SK-N-SH (cell line): ENCODE measurements at regions not wholly inside any gene's neighbourhood (a gene's known extent, or its start where the extent isn't known, plus 50 kb on each side); places are given as distances from the start of the nearest gene placed in this dataset.

Source experiments
- CTCF ChIA-PET: fragments of 300-600, 350-600 bp; formaldehyde crosslinking; extraction: SDS; loops from one replicate; lab custom pipeline; 2021; lab: Yijun Ruan, JAX
- POLR2A ChIA-PET: fragments of 350-600 bp; sonication (Branson Sonifier 250); formaldehyde crosslinking; extraction: SDS; loops from one replicate; lab custom pipeline; 2020; ENCODE audit warnings: antibody characterized with exemption, inconsistent platforms; lab: Yijun Ruan, JAX
- DNase-seq: peaks from one replicate; pipeline ENCODE4 v3.0.0; 2012
- H2AFZ ChIP-seq: fragments of 200-600 bp; sonication (generic); 2 replicates; pipeline ENCODE4 v1.8.1; 2016; ENCODE audit warnings: antibody characterized with exemption, mild to moderate bottlenecking, low read depth
- H3F3A ChIP-seq: fragments of 200-600 bp; sonication (generic); replicated peaks from 2 replicates; pipeline ENCODE3; 2016; ENCODE audit warnings: antibody characterized with exemption, mild to moderate bottlenecking; ENCODE audit not compliant: insufficient read depth
- H3K27ac ChIP-seq, 2 experiments: fragments of 200-500 bp in 1 of 2; fragments of 200-600 bp in 1 of 2; sonication (Bioruptor generic) in 1 of 2; sonication (generic), shearing (Covaris generic) in 1 of 2; 2 replicates each; pipeline versions ENCODE4 v1.5.1 to v1.6.1; 2014 to 2016; ENCODE audit warnings: low read depth in 2 of 2, inconsistent platforms in 1 of 2, low read length in 1 of 2, mild to moderate bottlenecking in 1 of 2, mixed read lengths in 1 of 2
- H3K27me3 ChIP-seq: fragments of 200-600 bp; sonication (generic), shearing (Covaris generic); 2 replicates; pipeline ENCODE4 v1.6.1; 2016; ENCODE audit warnings: mixed run types; ENCODE audit not compliant: insufficient read depth
- H3K36me3 ChIP-seq, 2 experiments: fragments of 200-500 bp in 1 of 2; fragments of 200-600 bp in 1 of 2; sonication (Bioruptor generic) in 1 of 2; sonication (generic) in 1 of 2; replicated peaks in 1 of 2; 2 replicates each; pipeline versions ENCODE3 to v1.5.1; 2014 to 2016; ENCODE audit warnings: low read length in 1 of 2, mild to moderate bottlenecking in 1 of 2; ENCODE audit not compliant: insufficient read depth in 2 of 2, control insufficient read depth in 1 of 2
- H3K4me1 ChIP-seq, 2 experiments: fragments of 200-500 bp in 1 of 2; fragments of 200-600 bp in 1 of 2; sonication (Bioruptor generic) in 1 of 2; sonication (generic), shearing (Covaris generic) in 1 of 2; 2 replicates each; pipeline versions ENCODE4 v1.5.1 to v1.6.1; 2014 to 2016; ENCODE audit warnings: low read depth in 1 of 2, low read length in 1 of 2, mixed run types in 1 of 2; ENCODE audit not compliant: insufficient read depth in 2 of 2, control insufficient read depth in 1 of 2
- H3K4me2 ChIP-seq: fragments of 200-600 bp; sonication (generic), shearing (Covaris generic); 2 replicates; pipeline ENCODE4 v1.6.1; 2017; ENCODE audit warnings: mixed run types
- H3K4me3 ChIP-seq, 2 experiments: fragments of 200-500 bp in 1 of 2; fragments of 200-600 bp in 1 of 2; sonication (Bioruptor generic) in 1 of 2; sonication (generic), shearing (Covaris generic) in 1 of 2; 2 replicates each; pipeline versions ENCODE4 v1.5.1 to v1.8.1; 2014 to 2016; ENCODE audit warnings: low read depth in 2 of 2, inconsistent platforms in 1 of 2, low read length in 1 of 2, mild to moderate bottlenecking in 1 of 2, mixed read lengths in 1 of 2, moderate library complexity in 1 of 2
- H3K79me2 ChIP-seq: fragments of 200-600 bp; sonication (generic); 2 replicates; pipeline ENCODE4 v1.8.1; 2017; ENCODE audit warnings: mild to moderate bottlenecking; ENCODE audit not compliant: insufficient read depth
- H3K9ac ChIP-seq: fragments of 200-600 bp; sonication (generic); 2 replicates; pipeline ENCODE4 v1.6.1; 2017; ENCODE audit warnings: mixed run types
- H3K9me2 ChIP-seq: fragments of 200-600 bp; sonication (generic); 2 replicates; pipeline ENCODE4 v1.6.1; 2017; ENCODE audit warnings: mixed run types
- H3K9me3 ChIP-seq: fragments of 200-600 bp; sonication (generic); 2 replicates; pipeline ENCODE4 v1.6.1; 2017; ENCODE audit warnings: mixed run types, mild to moderate bottlenecking, moderate library complexity
- H4K20me1 ChIP-seq: fragments of 200-600 bp; sonication (generic); 2 replicates; pipeline ENCODE4 v1.6.1; 2017; ENCODE audit warnings: mild to moderate bottlenecking, mixed run types; ENCODE audit not compliant: insufficient read depth
- EZH2phosphoT487 ChIP-seq: fragments of 200-600 bp; sonication (generic); IDR thresholded peaks from 2 replicates; pipeline ENCODE4 v1.6.1; 2017; ENCODE audit warnings: low read depth, mixed run types, mild to moderate bottlenecking, antibody characterized with exemption, moderate library complexity, borderline replicate concordance
- FOXJ3 ChIP-seq: sonication (generic); formaldehyde crosslinking; IDR thresholded peaks from 2 replicates; pipeline ENCODE4 v1.5.1; 2020; ENCODE audit warnings: mild to moderate bottlenecking, missing genetic modification reagents
- GABPA ChIP-seq: IDR thresholded peaks from 2 replicates; pipeline ENCODE4 v1.4.0; 2012; ENCODE audit warnings: low read depth, mild to moderate bottlenecking
- GATA2 ChIP-seq: sonication (generic); formaldehyde crosslinking; IDR thresholded peaks from 2 replicates; pipeline ENCODE4 v1.5.0; 2020; ENCODE audit warnings: mild to moderate bottlenecking, missing genetic modification reagents
- JUND ChIP-seq: IDR thresholded peaks from 2 replicates; pipeline ENCODE4 v1.4.0; 2012
- RCOR1 ChIP-seq: fragments of 150-350 bp; IDR thresholded peaks from 2 replicates; pipeline ENCODE4 v1.6.1; 2017; ENCODE audit warnings: antibody characterized with exemption, low read length
- RFX5 ChIP-seq: IDR thresholded peaks from 2 replicates; pipeline ENCODE4 v1.6.1; 2012; ENCODE audit warnings: mild to moderate bottlenecking, improper control_type of control experiment, low read length
- SMC3 ChIP-seq: IDR thresholded peaks from 2 replicates; pipeline ENCODE4 v1.6.1; 2012; ENCODE audit warnings: low read depth, low read length, improper control_type of control experiment
- TAF1 ChIP-seq: IDR thresholded peaks from 2 replicates; pipeline ENCODE4 v1.6.1; 2012; ENCODE audit warnings: low read depth, mild to moderate bottlenecking, low read length, moderate library complexity, borderline replicate concordance
- TCF12 ChIP-seq: IDR thresholded peaks from 2 replicates; pipeline ENCODE4 v1.4.0; 2012
- WGBS: methylation state at CpG from one replicate; pipeline ENCODE4 v1.1.6; 2017; ENCODE audit warnings: low lambda C conversion rate; 5-methylcytosine and 5-hydroxymethylcytosine counted together
- TF ChIP-seq, protein P1 (sequence below): fragments of 150-350 bp; IDR thresholded peaks from 2 replicates; pipeline ENCODE4 v1.6.1; 2016; ENCODE audit warnings: mild to moderate bottlenecking, low read depth, low read length
- TF ChIP-seq, protein P2 (sequence below): IDR thresholded peaks from 2 replicates; pipeline ENCODE4 v1.4.0; 2012; ENCODE audit warnings: low read depth, borderline replicate concordance
- TF ChIP-seq, protein P3 (sequence below): IDR thresholded peaks from 2 replicates; pipeline ENCODE4; 2012
- TF ChIP-seq, protein P4 (sequence below): IDR thresholded peaks from 2 replicates; pipeline ENCODE4 v1.4.0; 2012; ENCODE audit warnings: low read depth

DNA sequence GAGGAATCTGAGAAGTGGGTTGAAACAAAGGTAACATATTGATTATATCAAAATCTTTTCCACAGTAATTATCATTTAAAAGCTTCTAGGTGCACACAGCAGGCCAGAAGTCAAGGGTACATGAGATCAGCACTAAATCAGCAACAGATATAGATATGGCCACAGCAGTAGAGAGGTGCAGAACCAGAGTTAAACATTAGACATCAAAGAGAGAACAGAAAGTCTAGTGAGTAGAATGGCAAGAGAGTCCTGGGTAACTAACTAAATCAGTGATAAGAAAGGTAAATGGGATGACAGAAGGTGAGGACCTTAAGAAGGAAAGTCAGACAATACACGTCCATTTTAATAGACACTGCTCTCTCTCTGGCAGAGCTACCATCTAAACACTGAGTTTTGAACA is 119.5 kb upstream of the GRIA4 start (continued):
- TF ChIP-seq EZH2phosphoT487 (no peak), SMC3 (no peak)
- TF ChIP-seq, all 33 proteins: peak for 0

DNA sequence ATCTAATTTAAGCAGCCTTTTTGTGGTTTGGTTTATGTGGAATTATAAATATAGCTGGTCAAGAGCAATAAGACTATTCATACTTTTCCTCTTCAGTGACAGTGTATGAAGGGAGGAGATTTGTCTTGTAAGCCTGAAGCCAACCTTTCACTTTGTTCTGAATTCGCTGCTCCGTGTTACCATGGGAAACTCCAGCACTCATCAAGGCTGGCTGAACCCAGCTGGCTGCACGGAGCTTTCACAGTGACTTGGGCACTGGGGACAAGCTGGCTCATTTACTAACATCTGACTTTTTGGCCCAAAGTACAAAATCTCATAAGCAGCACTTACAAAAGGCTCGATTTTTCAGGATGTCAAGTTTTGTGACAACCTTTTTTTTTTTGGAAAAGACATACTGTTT is 120.4 kb upstream of the GRIA4 start:
- H3K4me2 ChIP-seq: no peak overlapping the region
- no peaks in the 10 kb centered on the region for H3K36me3 ChIP-seq
- no peaks in the 10 kb centered on the region for H3K4me1 ChIP-seq
- H2AFZ ChIP-seq: no peak overlapping the region
- H3K9me2 ChIP-seq: no peaks in the 10 kb centered on the region
- ChIA-PET CTCF (interaction anchor here (0.7 kb wide), 1 partner anchor 29 kb away, joined by 3 read pairs; no protein-coding TSS in a partner anchor), POLR2A (no interaction called here)
- H3K9ac ChIP-seq: no peak overlapping the region
- no peak for DNase-seq
- H3K27ac ChIP-seq: no peak overlapping the region
- 33% methylated on average over 4 of the region's 4 CpGs for WGBS
- no peak overlapping the region for H3K4me3 ChIP-seq
- H3F3A ChIP-seq: no peaks in the 10 kb centered on the region
- H3K79me2 ChIP-seq: no peaks in the 10 kb centered on the region
- H3K9me3 ChIP-seq: no peaks in the 10 kb centered on the region
- TF ChIP-seq, protein P1, sequence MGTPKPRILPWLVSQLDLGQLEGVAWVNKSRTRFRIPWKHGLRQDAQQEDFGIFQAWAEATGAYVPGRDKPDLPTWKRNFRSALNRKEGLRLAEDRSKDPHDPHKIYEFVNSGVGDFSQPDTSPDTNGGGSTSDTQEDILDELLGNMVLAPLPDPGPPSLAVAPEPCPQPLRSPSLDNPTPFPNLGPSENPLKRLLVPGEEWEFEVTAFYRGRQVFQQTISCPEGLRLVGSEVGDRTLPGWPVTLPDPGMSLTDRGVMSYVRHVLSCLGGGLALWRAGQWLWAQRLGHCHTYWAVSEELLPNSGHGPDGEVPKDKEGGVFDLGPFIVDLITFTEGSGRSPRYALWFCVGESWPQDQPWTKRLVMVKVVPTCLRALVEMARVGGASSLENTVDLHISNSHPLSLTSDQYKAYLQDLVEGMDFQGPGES: no peak
- TF ChIP-seq GATA2 (CRISPR knock-in tag) (no peak), GABPA (no peak), FOXJ3 (CRISPR knock-in tag) (no peak)
- TF ChIP-seq, protein P2, sequence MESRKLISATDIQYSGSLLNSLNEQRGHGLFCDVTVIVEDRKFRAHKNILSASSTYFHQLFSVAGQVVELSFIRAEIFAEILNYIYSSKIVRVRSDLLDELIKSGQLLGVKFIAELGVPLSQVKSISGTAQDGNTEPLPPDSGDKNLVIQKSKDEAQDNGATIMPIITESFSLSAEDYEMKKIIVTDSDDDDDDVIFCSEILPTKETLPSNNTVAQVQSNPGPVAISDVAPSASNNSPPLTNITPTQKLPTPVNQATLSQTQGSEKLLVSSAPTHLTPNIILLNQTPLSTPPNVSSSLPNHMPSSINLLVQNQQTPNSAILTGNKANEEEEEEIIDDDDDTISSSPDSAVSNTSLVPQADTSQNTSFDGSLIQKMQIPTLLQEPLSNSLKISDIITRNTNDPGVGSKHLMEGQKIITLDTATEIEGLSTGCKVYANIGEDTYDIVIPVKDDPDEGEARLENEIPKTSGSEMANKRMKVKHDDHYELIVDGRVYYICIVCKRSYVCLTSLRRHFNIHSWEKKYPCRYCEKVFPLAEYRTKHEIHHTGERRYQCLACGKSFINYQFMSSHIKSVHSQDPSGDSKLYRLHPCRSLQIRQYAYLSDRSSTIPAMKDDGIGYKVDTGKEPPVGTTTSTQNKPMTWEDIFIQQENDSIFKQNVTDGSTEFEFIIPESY: no peak
- TF ChIP-seq, protein P3, sequence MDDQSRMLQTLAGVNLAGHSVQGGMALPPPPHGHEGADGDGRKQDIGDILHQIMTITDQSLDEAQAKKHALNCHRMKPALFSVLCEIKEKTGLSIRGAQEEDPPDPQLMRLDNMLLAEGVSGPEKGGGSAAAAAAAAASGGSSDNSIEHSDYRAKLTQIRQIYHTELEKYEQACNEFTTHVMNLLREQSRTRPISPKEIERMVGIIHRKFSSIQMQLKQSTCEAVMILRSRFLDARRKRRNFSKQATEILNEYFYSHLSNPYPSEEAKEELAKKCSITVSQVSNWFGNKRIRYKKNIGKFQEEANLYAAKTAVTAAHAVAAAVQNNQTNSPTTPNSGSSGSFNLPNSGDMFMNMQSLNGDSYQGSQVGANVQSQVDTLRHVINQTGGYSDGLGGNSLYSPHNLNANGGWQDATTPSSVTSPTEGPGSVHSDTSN: no peak
- H3K27me3 ChIP-seq: no peaks in the 10 kb centered on the region
- no peaks in the 10 kb centered on the region for H4K20me1 ChIP-seq

DNA sequence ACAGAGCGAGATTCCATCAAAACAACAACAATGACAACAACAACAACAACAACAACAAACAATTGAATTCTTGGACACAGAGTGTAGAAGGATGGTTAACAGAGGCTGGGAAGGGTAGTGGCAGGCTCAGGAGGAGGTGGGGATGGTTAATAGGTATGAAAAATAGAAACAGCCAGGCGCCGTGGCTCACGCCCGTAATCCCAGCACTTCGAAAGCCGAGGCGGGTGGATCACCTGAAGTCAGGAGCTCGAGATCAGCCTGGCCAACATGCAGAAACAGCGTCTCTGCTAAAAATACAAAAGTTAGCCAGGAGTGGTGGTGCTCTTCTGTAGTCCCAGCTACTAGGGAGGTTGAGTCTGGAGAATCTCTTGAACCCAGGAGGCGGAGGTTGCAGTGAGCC is 122.9 kb upstream of the GRIA4 start:
- Histone ChIP-seq H3K36me3 (no peaks in the 10 kb centered on the region), H3K4me3 (no peak overlapping the region), H3K4me1 (no peaks in the 10 kb centered on the region), H3K9ac (no peak overlapping the region), H3F3A (no peaks in the 10 kb centered on the region), H3K79me2 (no peaks in the 10 kb centered on the region), H3K27ac (no peak overlapping the region), H3K27me3 (no peaks in the 10 kb centered on the region), H3K9me3 (no peaks in the 10 kb centered on the region), H4K20me1 (no peaks in the 10 kb centered on the region), H3K9me2 (no peaks in the 10 kb centered on the region), H2AFZ (no peak overlapping the region), H3K4me2 (no peak overlapping the region)
- CTCF ChIA-PET: no interaction called here
- POLR2A ChIA-PET: no interaction called here
- no peak for DNase-seq
- no peak for TF ChIP-seq RCOR1
- TF ChIP-seq, protein P4, sequence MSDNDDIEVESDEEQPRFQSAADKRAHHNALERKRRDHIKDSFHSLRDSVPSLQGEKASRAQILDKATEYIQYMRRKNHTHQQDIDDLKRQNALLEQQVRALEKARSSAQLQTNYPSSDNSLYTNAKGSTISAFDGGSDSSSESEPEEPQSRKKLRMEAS: no peak
- no peak for TF ChIP-seq RFX5
- TF ChIP-seq TCF12: no peak
- TF ChIP-seq JUND: no peak
- TF ChIP-seq GATA2 (CRISPR knock-in tag): no peak
- TF ChIP-seq, protein P3: no peak
- TF ChIP-seq TAF1: no peak
- TF ChIP-seq, protein P1: no peak
- WGBS: 75% methylated on average over 11 of the region's 11 CpGs
